Superior temporal gyrus (tissue), 1 donor: ENCODE measurements at regions not wholly inside any gene's neighbourhood (a gene's known extent, or its start where the extent isn't known, plus 50 kb on each side); places are given as distances from the start of the nearest gene placed in this dataset.

Experiments used
- DNase-seq: peaks from one replicate; pipeline ENCODE4 v3.0.0-alpha.2; 2016; ENCODE audit errors: extremely low spot score

- peak; percentile 91 for DNase-seq
Observed at GRCh38 chr10:83871187-83872081, 267.9 kb upstream of the GHITM start.

DNA sequence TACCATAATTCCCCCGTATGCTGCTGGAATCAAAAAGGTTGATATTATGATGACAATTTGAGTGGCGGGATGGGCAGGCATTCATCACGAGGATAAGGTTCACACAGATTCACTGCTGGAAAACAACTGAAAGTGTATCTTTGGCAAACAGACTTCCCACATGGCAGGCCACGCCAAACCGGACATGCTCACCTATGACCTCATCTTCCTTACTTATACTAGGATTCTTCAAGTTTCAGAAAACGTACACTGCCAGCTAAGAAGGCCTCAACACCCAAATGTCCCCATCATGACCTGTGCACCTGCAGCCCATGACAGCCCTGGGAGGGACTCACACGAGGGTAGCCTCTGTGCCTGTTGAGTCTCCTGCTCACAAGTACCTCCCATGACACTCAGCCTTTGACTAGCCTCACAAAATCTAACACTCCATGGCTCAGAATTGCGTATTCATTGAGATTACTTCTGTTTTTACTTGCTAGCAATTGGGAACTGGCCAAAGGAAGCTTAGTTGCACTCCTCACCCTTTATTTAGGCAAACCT lies 259.0 kb upstream of the GHITM start:
- no peak for DNase-seq

DNA sequence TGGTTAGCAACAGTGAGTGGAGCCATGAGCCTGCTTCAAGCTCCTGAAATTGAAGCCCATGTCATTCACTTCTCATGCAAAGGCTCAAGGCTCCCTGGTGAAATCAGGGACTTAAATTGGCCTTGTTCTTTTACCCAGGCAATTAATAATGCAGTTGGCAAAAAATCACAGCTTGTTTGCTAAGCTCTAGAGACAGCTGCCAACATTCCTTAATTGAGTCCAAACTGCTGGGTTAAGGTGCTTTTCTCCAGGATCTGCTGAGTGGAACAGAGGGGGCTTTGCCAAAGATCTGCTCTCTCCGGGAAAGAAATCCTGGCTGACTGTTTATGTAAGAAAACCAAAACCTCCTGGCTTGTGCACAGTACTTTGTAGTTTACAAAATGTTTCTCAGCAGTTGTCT lies 257.6 kb upstream of the GHITM start:
- peak; percentile 56 for DNase-seq

DNA sequence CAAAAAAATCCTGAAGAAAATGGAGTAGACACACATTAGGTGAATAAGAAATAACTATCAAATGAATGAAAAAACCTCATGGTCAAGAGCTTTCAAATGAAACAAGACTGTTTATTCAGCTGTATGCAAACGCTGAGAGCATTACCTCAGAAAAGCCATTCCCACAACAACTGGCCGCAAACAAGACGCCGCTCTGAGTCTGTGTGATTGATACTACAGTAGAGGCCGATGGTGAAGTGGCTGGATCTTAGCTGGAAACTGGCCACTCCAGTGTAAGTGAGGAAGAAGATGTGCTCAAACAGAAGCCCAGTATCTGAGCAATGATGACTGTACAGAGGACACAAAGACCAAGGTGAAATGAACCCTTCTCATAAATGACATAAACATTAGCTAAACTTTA lies 252.4 kb upstream of the GHITM start:
- DNase-seq, result no peak

- DNase-seq, result no peak
Observed at GRCh38 chr10:83892737-83893136, 246.6 kb upstream of the GHITM start.

DNA sequence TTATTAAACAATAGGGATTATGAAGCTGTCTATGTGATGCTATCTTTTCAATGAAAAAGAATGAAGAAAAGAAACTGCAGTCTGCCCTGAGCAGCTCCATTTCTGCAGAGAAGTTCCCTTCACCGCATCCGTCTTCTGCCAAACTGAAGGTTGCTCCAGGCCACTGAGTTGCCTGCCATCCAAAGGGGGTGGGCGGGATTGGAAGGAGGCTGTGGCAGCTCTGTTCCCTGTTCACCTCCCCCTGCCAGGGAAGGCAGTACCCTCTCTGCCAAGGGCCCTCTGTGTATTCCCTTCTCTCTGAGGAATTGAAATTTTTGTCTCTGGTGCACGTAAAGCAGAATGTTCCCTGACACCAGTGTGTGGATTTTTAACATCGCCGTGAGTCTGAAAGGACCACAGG lies 243.1 kb upstream of the GHITM start:
- no peak for DNase-seq

- DNase-seq, result no peak
Observed at GRCh38 chr10:83897626-83898025, 241.7 kb upstream of the GHITM start.

- DNase-seq, result no peak
Observed at GRCh38 chr10:83908506-83908905, 230.8 kb upstream of the GHITM start.

- no peak for DNase-seq
Observed at GRCh38 chr10:83909001-83909400, 230.3 kb upstream of the GHITM start.

GRCh38 chr10:83915801-83916200 lies 223.5 kb upstream of the GHITM start:
- no peak for DNase-seq

DNA sequence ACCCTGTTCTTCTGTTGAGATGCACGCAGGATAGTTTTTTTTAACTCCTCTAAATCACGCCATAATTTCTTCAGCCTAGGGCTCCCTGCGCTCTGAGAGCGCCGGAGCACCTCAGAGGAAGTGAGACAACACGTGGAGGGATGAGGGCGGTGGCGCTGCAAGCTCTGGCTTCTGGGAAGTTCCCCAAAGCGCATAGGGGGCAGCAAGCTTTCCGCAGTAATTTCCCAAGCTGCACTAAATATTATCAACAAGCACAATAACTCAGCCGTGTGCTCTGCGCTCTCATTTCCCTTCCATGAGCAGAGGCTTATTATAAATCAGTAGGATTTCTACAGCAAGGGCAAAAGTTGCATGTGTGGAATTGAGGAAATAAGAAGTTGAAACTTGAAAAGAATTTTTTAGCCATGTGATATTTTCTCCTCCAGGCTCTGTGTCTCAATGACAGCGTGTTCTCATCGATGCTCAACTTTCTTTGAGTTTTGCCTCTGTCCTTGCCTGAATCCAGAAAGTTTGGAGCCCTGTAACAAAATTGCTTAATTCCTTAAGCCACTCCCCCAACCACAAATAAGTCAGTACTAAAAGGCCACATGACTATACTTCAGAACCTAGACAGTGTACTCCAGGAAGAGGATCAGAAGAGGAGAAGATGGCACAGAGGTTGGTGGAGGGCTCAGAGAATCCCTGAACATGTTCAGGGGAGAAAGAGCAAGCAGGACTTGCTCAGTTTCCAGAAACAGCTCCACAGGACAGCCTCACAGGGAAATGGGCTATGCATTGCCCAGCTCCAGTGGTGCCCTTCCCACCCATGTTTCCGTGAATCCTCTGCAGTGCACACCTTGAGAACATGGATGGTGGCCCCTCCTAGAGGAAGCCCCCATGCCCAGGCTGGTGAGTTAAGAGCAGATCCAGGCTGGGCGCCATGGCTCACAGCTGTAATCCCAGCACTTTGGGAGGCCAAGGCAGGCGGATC lies 221.5 kb upstream of the GHITM start:
- no peak for DNase-seq

GRCh38 chr10:83919187-83919586 lies 220.1 kb upstream of the GHITM start:
- no peak for DNase-seq

DNA sequence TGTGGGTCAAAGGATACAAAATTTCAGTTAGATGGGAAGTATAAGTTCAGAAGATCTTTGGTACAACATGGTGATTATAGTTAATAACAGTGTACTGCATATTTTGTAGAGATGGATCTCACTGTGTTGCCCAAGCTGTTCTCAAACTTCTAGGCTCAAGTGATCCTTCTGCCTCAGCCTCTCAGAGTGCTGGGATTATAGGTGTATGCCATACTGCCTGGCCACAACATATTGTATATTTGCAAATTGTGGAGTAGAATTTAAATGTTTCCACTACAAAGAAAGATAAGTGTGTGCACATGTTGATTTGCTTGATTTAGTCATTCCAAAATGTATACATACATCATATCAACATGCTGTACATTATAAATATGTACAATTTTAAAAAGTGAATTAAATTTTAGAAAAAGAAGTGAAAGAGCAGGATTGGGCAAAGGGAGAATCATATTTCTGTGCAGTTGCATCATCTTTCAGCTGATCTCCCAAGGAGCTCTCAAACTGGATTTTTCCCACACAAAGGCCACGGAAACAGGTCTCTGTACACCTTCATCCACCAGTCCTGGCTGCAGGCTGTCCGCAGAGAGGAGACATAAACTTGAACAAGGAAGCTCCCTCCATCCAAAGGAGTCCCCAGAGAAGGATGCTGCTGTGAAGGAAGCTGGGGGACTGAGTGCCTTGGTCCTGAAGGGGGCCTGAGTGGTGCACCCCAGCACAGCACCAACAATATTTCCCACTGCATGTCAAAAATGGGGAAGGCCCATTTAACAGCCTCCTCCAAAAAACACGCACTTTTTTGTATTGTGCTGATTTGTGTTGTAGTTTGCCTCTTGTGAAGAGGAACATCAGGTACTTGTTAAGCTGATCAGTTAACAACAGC lies 217.1 kb upstream of the GHITM start:
- no peak for DNase-seq

DNA sequence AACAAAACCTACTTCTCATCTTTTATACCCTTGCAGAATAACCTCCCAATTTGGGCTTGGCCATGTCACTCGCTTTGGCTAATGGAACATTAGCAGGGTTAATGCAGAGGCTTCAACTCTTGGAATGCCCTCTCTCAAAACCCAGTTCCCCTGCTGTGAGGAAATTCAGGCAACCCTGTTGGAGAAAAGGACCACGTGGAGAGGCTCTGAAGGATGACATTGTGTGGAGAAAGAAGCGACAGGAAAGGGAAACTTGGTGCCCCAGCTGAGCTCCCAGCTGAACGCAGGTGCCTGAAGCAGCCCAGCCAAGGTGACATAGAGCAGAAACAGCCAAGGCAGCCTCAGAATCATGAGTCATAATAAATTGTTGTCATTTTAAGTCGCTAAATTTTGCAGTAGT lies 214.2 kb upstream of the GHITM start:
- DNase-seq, result no peak

GRCh38 chr10:83926606-83927005 lies 212.7 kb upstream of the GHITM start:
- no peak for DNase-seq

DNA sequence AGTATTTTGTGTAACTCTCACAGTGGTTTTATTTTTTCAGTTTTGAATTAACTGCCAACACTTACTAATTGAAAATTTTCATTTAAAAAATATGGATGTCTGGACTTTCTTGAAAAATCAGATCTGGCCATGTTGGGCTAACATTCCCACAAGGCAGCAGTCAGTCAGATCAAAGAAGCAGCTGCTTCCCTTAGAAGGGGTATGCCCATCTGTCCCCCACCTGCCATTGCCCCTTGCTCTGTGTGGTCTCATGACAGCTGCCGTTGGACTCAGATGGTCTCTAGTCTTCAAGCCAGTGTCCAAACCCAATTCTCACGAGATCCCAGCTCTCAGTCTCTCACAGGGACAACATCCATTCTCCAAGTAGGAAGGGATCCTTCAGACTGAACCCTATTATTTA lies 212.1 kb upstream of the GHITM start:
- no peak for DNase-seq

DNA sequence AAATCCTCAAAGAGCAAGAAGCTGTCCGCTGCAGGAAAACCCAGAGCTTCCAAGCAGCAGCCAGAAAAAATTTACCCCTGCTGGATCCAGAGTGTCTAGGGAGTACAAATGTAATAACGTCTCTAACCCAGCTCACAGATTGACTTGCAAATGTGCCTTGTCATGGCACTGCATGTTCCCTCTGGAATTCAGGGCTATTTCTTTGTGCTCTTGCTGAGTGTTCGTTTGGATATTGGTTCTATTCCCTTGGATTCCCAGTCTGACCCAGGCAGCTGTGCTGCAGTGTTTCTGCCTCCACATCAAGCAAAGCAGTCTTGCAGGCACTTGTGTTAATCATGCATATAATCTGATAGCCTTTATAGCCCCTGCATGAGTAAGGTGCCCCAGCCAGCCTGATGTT lies 209.9 kb upstream of the GHITM start:
- DNase-seq, result no peak

- no peak for DNase-seq
Observed at GRCh38 chr10:83931669-83932068, 207.6 kb upstream of the GHITM start.

- DNase-seq, result no peak
Observed at GRCh38 chr10:83932245-83932644, 207.1 kb upstream of the GHITM start.

DNA sequence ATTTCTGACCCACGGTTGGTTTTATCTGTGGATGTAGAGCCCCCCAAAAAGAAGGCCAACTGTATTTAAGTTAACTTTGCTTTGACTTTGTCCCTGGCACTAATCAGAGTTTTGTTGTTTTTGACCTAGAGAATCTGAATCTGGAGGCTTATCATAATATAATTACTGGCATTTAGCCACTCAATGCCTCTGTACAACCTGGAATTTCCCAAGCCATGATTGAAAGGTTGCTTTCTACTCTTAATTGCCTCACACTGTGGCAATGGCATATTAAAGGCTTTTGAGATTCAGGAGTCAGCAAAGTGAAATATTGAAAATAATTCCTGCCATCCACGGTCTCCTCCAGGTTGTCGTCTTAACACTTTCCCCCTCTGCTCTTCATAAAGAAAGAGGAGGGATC lies 205.2 kb upstream of the GHITM start:
- no peak for DNase-seq

- no peak for DNase-seq
Observed at GRCh38 chr10:83934641-83935338, 204.5 kb upstream of the GHITM start.
